SIG-M5 treated with dmso at 0.1 percent for 504 hours (cell line): ENCODE measurements at regions not wholly inside any gene's neighbourhood (a gene's known extent, or its start where the extent isn't known, plus 50 kb on each side); places are given as distances from the start of the nearest gene placed in this dataset.
A peak's percentile ranks its signal among the peaks of the same experiment; 100 is the strongest.

ENCODE experiments used
- DNase-seq: peaks from one replicate; lab custom pipeline; 2025; ENCODE audit not compliant: unreplicated experiment; lab: John Stamatoyannopoulos, UW

GRCh38 chr2:76270096-76270710 lies 559.5 kb upstream of the GCFC2 start:
- no peak for DNase-seq

- no peak for DNase-seq
Observed at GRCh38 chr2:76268902-76269620, 558.3 kb upstream of the GCFC2 start.

- no peak for DNase-seq
Observed at GRCh38 chr2:76268484-76268883, 557.8 kb upstream of the GCFC2 start.

GRCh38 chr2:76257802-76258201 lies 547.1 kb upstream of the GCFC2 start:
- no peak for DNase-seq

GRCh38 chr2:76256458-76257088 lies 545.9 kb upstream of the GCFC2 start:
- DNase-seq, result peak; percentile 4

- no peak for DNase-seq
Observed at GRCh38 chr2:76252704-76253103, 542.0 kb upstream of the GCFC2 start.

- DNase-seq, result no peak
Observed at GRCh38 chr2:76251342-76251741, 540.6 kb upstream of the GCFC2 start.

- no peak for DNase-seq
Observed at GRCh38 chr2:76247006-76247405, 536.3 kb upstream of the GCFC2 start.

- no peak for DNase-seq
Observed at GRCh38 chr2:76211991-76212985, 501.6 kb upstream of the GCFC2 start.

GRCh38 chr2:76210551-76210950 lies 499.8 kb upstream of the GCFC2 start:
- DNase-seq, result no peak

GRCh38 chr2:76204048-76204447 lies 493.3 kb upstream of the GCFC2 start:
- no peak for DNase-seq

- no peak for DNase-seq
Observed at GRCh38 chr2:76202866-76203265, 492.2 kb upstream of the GCFC2 start.

- peak; percentile 63 for DNase-seq
Observed at GRCh38 chr2:76197842-76198448, 487.2 kb upstream of the GCFC2 start.

GRCh38 chr2:76197428-76197827 lies 486.7 kb upstream of the GCFC2 start:
- no peak for DNase-seq

GRCh38 chr2:76194031-76194775 lies 483.5 kb upstream of the GCFC2 start:
- no peak for DNase-seq

- DNase-seq, result no peak
Observed at GRCh38 chr2:76193089-76193488, 482.4 kb upstream of the GCFC2 start.

GRCh38 chr2:76188334-76189008 lies 477.8 kb upstream of the GCFC2 start:
- no peak for DNase-seq

- DNase-seq, result no peak
Observed at GRCh38 chr2:76187415-76187814, 476.7 kb upstream of the GCFC2 start.

GRCh38 chr2:76180676-76181075 lies 470.0 kb upstream of the GCFC2 start:
- DNase-seq, result no peak
